DMS153 (cell line): ENCODE measurements at regions not wholly inside any gene's neighbourhood (a gene's known extent, or its start where the extent isn't known, plus 50 kb on each side); places are given as distances from the start of the nearest gene placed in this dataset.

Experiments
- DNase-seq: peaks from one replicate; lab custom pipeline; 2025; lab: John Stamatoyannopoulos, UW

- DNase-seq = no peak
Observed at GRCh38 chr16:54443352-54443751, 156.8 kb upstream of the IRX3 start.

GRCh38 chr16:54442864-54443263, 156.3 kb upstream of the IRX3 start:
- no peak for DNase-seq

DNA sequence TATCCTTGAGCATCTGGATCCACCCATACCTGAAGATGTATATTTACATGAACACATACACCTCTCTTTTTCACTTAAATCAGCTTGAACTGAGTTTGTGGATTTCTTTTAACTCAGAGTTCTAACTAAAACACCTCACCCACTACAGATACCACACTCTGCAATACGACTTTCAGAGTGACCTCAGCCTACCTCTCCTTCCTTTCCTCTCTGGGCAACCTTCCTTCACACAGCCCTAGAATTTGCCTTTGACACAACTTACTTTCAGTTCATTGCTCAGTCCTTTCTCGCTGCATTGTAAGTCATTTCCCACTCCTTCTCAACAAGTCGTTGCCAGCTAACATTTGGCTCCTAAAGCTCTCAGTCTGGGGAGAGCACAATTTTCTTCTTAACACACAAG, 151.9 kb upstream of the IRX3 start:
- DNase-seq = no peak

GRCh38 chr16:54437921-54438320, 151.3 kb upstream of the IRX3 start:
- no peak for DNase-seq

DNA sequence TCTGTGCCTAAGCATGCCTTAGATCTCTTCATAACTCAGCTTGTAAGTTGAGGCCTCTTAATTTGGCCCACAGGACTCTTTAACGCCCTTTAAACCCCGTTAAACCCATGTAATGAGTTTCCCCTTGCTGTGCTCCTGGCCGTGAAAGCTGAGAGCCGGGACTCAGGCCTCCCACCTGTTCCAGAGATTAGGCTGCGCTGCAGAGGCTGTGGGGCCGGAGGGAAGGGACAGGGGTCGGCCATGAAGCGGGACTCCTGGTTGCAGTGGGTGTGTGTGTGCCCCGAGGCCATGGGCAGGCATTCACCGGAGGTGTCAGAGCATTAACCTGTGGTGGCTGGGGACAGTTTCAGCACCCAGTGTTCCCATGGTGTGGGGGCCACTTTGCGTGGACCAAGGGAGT, 150.8 kb upstream of the IRX3 start:
- no peak for DNase-seq

DNA sequence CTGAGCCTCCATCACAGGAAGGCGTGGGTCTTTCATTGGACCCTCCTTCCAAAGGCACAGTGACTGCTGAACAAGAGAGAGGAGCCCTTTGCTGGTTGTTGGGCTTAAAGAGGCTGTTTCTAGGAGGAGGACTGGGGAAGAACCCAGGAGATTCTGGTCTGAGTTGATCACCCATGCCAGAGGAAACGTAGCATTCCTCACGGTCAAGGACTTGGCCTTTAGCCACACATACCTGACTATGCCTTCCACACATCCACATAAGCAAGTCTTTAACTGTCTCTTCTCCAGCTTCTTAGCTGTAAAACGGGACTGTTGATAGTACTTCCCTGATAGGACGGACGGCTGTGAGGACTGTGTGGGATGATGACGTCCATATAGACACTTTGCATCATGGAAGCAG, 149.8 kb upstream of the IRX3 start:
- DNase-seq = no peak

DNA sequence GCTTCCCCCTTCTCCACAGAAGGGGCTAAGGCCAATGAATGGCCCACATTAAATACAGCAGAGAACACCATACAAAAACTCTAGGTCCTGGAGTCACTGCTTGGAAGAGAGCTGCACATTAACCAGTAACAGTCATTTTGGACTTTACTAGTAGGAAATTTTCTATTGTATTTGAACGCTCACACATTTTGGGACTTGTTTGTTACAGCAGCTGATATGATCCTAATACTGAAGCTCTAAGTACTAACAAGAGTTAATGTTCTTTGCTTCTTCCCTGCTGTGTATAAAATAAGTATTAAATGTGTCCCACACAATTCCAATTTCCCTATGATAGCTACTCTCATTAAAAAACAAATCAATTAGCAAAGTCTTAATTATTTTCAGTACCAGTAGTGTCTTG, 148.3 kb upstream of the IRX3 start:
- DNase-seq = no peak

GRCh38 chr16:54432897-54433229, 146.3 kb upstream of the IRX3 start:
- no peak for DNase-seq

GRCh38 chr16:54431997-54432896, 145.7 kb upstream of the IRX3 start:
- DNase-seq = no peak

DNA sequence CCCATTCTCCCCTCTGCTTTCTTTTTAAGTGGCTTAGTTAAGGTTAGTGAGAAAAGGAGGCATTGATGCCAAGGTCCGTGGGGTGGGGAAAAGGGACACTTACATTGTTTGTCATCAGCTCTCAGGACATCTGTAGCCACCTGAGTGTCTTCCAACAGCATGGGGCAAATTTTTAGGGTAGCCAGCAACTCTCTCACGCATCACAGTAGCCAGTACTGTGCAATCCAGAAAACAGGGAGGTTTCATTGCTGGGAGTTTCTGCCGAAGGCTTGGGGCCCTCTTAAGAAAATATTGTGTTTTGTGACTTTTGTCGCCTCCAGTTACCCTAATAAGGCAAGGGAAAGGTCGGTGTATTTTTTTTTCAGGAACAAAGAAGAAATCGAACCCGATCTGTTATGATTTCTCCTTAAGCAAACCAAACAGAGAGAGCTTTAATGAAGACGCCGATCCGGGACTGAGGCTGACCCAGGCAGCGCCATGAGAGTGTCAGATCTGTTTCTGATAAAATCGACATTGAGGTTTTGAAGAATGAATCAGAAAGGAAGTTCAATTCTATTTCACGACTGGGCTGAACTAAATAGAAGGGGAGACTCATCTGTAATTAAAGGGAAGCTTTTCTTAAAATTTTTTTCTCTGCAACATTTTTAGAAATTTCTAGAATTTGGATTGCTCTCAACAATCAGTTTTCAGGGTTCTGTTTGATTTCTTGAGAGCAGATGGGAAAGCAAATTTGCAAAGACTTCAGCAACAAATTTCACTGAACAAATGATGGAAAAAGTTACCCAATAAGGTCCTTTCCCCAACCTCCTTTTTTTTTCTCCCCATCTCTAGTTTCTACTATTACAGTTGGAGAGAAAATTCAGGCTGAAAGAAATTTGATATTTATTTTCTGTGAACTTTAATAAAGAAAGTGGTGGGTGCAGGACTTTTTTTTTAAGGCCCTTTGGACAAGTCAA, 144.7 kb upstream of the IRX3 start:
- no peak for DNase-seq

DNA sequence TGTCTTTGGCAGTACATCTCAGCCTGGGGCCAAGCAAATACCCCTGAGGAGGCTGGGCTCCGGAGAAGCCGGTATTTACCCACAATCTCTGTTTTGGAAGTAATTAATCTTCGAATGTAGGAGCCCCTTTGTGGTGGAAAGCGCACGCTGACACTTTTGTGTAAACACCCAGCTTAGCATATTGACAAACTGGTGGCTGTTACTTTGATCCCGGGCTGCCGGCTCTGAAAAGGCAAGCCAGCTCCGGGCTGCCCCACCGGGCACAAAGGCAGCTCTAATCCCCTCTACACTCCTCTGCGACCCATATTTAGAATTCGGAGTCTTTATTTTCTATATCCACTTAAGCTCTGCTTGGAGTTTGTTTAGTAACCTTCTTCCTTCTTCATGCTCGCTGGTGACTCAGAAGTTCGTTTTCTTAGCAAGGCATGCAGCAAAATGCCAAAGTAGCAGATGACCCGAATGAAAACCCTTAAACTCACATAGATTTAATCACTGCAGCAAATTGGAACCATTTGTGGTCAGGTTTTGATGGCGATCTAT, 144.0 kb upstream of the IRX3 start:
- DNase-seq = no peak

DNA sequence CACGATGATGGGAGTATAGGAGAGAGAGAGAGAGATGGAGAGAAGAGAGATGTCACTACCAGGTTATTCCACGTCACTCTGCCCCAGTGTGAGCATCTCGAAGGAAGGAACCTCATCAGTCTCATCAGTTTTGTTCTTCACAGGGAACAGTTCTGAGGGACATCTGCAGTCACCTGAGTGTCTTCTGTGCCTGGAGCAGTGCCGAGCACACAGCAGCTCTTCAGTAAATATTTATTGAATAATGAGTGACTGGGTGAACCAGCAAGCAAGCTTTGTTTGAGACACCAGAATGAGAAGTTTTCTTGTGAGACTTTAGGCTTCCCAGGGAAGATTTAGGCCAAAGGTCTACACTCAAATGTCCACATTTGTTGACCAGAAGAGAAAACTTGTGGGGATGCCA, 142.4 kb upstream of the IRX3 start:
- DNase-seq = no peak

- no peak for DNase-seq
Observed at GRCh38 chr16:54426553-54426849, 139.9 kb upstream of the IRX3 start.

- no peak for DNase-seq
Observed at GRCh38 chr16:54425681-54426552, 139.3 kb upstream of the IRX3 start.

GRCh38 chr16:54425068-54425467, 138.5 kb upstream of the IRX3 start:
- DNase-seq = no peak

GRCh38 chr16:54424043-54424451, 137.5 kb upstream of the IRX3 start:
- DNase-seq = no peak

GRCh38 chr16:54422569-54422978, 136.0 kb upstream of the IRX3 start:
- no peak for DNase-seq

DNA sequence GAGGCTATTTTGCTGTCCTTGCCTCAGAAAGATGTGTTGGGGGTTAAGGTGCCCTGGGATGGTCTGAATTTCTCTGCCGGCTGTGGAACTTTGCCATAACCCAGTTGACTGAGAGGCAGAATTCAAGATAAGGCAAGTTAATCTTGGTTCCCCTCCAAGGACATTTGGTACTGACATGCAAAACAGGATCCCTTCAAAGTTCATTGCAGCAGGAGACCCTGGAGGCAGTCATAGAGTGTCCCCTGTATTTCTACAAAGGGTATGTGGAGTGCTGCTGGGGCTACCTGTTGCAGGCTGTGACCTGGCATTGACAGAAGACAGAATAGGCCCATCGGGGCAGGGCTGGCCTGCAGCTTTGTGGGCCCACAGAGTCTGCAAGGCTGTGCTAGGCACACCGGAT, 135.6 kb upstream of the IRX3 start:
- no peak for DNase-seq

- DNase-seq = no peak
Observed at GRCh38 chr16:54421220-54421619, 134.6 kb upstream of the IRX3 start.

- DNase-seq = no peak
Observed at GRCh38 chr16:54418903-54419302, 132.3 kb upstream of the IRX3 start.

DNA sequence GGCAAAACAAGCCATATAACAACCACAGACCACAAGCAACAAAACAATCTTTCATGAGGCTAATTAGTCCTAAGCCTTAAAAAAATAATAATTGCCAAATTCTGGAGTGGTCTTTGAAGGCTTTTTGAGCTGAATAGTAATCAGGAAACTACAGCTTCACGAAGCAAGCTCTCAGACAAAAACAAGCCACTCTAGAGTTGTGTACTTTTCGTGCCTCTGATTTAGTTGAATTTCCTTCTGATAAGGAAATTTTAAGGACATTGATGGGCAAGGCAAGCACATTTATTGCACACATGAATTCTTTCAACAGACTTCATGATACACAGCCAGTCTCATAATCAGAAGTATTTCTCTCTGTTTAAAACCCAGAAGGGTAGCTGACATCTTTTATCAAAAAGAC, 130.8 kb upstream of the IRX3 start:
- no peak for DNase-seq

GRCh38 chr16:54414671-54415070, 128.1 kb upstream of the IRX3 start:
- no peak for DNase-seq
